ENCODE measurements at regions not wholly inside any gene's neighbourhood (a gene's known extent, or its start where the extent isn't known, plus 50 kb on each side); places are given as distances from the start of the nearest gene placed in this dataset.

GRCh38 chr10:128971374-128972035 is 495.5 kb upstream of the MGMT start:
- H3K4me3 ChIP-seq = no peak overlapping the region
- H3K9me3 ChIP-seq (ENCODE audit: control insufficient read depth in 4 of 4, insufficient read depth in 3 of 4, low read length in 3 of 4) = peaks cover 0 to 6% (median 0%) of the 10 kb centered on the region in 4 donors
- peaks cover 0 to 8% (median 0%) of the 10 kb centered on the region in 3 donors for H3K27me3 ChIP-seq (ENCODE audit: control insufficient read depth in 3 of 3, insufficient read depth in 3 of 3, low read length in 2 of 3)
- 84 to 85% methylated on average over 11 of the region's 11 CpGs for WGBS, 2 donors
- no peaks in the 10 kb centered on the region for H3K4me1 ChIP-seq (ENCODE audit: control insufficient read depth in 5 of 5, insufficient read depth in 5 of 5, low read length in 5 of 5)
- DNase-seq (no peak), ATAC-seq (ENCODE audit: insufficient read depth, low FRiP score) (no peak)
- no peaks in the 10 kb centered on the region for H3K36me3 ChIP-seq (ENCODE audit: control insufficient read depth in 4 of 4, insufficient read depth in 4 of 4, low read length in 4 of 4)
- no peak for TF ChIP-seq CTCF (IDR thresholded peaks at IDR 0.05; ENCODE audit: control extremely low read depth, extremely low read depth)
- H3K9ac ChIP-seq (ENCODE audit: insufficient read depth in 1 of 2, low read length in 2 of 2) = no peak overlapping the region
- no peak overlapping the region for H3K27ac ChIP-seq (ENCODE audit: low read depth in 1 of 2, low read length in 1 of 2)

GRCh38 chr10:128972036-128972405 is 495.0 kb upstream of the MGMT start:
- no peak for DNase-seq
- H3K27me3 ChIP-seq (ENCODE audit: control insufficient read depth in 3 of 3, insufficient read depth in 3 of 3, low read length in 2 of 3) = peaks cover 0 to 8% (median 0%) of the 10 kb centered on the region in 3 donors
- H3K27ac ChIP-seq (ENCODE audit: low read depth in 1 of 2, low read length in 1 of 2) = no peak overlapping the region
- H3K4me1 ChIP-seq (ENCODE audit: control insufficient read depth in 5 of 5, insufficient read depth in 5 of 5, low read length in 5 of 5) = no peaks in the 10 kb centered on the region
- H3K4me3 ChIP-seq = no peak overlapping the region
- H3K36me3 ChIP-seq (ENCODE audit: control insufficient read depth in 4 of 4, insufficient read depth in 4 of 4, low read length in 4 of 4) = no peaks in the 10 kb centered on the region
- 83 to 97% methylated on average over 2 of the region's 2 CpGs for WGBS, 2 donors
- TF ChIP-seq CTCF (IDR thresholded peaks at IDR 0.05; ENCODE audit: control extremely low read depth, extremely low read depth) = no peak
- H3K9me3 ChIP-seq (ENCODE audit: control insufficient read depth in 4 of 4, insufficient read depth in 3 of 4, low read length in 3 of 4) = peaks cover 0 to 4% (median 0%) of the 10 kb centered on the region in 4 donors
- ATAC-seq (ENCODE audit: insufficient read depth, low FRiP score) = no peak
- no peak overlapping the region for H3K9ac ChIP-seq (ENCODE audit: insufficient read depth in 1 of 2, low read length in 2 of 2)

DNA sequence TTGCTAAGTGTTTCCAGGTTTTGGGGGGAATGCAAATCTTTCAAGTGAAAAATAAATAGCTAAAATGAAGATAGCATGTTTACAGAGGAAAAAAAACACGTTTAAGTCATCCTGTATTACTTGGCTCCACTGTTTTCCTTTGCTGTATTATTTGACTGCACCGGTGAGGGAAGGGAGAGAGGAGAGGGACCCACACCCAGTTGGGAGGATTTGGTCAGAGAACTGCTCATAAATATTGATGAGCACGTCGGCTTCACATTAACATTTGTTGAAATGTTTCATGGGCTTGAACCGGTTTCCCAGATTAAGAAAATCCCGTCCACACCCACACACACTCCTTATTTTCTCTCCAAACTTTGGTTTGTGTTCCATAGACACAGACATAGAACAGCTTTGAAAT is 493.8 kb upstream of the MGMT start:
- no peaks in the 10 kb centered on the region for H3K9me3 ChIP-seq (ENCODE audit: control insufficient read depth in 4 of 4, insufficient read depth in 3 of 4, low read length in 3 of 4)
- no peaks in the 10 kb centered on the region for H3K36me3 ChIP-seq (ENCODE audit: control insufficient read depth in 4 of 4, insufficient read depth in 4 of 4, low read length in 4 of 4)
- H3K9ac ChIP-seq (ENCODE audit: insufficient read depth in 1 of 2, low read length in 2 of 2) = no peak overlapping the region
- WGBS, 2 donors = 62 to 79% methylated on average over 6 of the region's 6 CpGs
- ATAC-seq (ENCODE audit: insufficient read depth, low FRiP score) (no peak), DNase-seq (no peak)
- no peak overlapping the region for H3K27ac ChIP-seq (ENCODE audit: low read depth in 1 of 2, low read length in 1 of 2)
- H3K4me3 ChIP-seq = no peak overlapping the region
- peaks cover 0 to 8% (median 0%) of the 10 kb centered on the region in 3 donors for H3K27me3 ChIP-seq (ENCODE audit: control insufficient read depth in 3 of 3, insufficient read depth in 3 of 3, low read length in 2 of 3)
- no peaks in the 10 kb centered on the region for H3K4me1 ChIP-seq (ENCODE audit: control insufficient read depth in 5 of 5, insufficient read depth in 5 of 5, low read length in 5 of 5)
- TF ChIP-seq CTCF (IDR thresholded peaks at IDR 0.05; ENCODE audit: control extremely low read depth, extremely low read depth) = no peak

DNA sequence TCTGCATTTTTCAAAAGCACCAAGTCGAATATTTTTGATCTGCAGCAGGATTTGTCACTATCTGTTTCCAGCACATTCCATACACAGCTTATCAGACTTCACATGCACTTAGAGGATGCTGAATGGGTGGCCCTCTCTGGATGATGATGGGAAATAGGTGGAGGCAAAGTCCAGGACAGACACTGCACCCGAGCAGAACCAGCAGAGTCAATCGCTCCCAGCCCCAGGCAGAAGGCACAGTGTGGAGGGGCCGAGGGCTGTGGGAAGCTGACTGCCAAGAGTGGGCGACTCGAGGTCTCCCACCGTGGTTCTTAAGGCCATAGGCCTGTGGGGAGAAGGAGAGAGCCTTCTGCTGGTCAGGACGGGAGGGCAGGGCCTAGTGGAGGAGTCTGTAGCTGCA is 490.2 kb upstream of the MGMT start:
- H3K36me3 ChIP-seq (ENCODE audit: control insufficient read depth in 4 of 4, insufficient read depth in 4 of 4, low read length in 4 of 4) = no peaks in the 10 kb centered on the region
- no peak for DNase-seq
- WGBS, 2 donors = 75 to 90% methylated on average over 8 of the region's 8 CpGs
- H3K4me1 ChIP-seq (ENCODE audit: control insufficient read depth in 5 of 5, insufficient read depth in 5 of 5, low read length in 5 of 5) = peaks cover 0 to 6% (median 0%) of the 10 kb centered on the region in 5 donors
- H3K27me3 ChIP-seq (ENCODE audit: control insufficient read depth in 3 of 3, insufficient read depth in 3 of 3, low read length in 2 of 3) = no peaks in the 10 kb centered on the region
- TF ChIP-seq CTCF (IDR thresholded peaks at IDR 0.05; ENCODE audit: control extremely low read depth, extremely low read depth) = no peak
- no peak overlapping the region for H3K9ac ChIP-seq (ENCODE audit: insufficient read depth in 1 of 2, low read length in 2 of 2)
- no peak for ATAC-seq (ENCODE audit: insufficient read depth, low FRiP score)
- peaks cover 0 to 6% (median 0%) of the 10 kb centered on the region in 4 donors for H3K9me3 ChIP-seq (ENCODE audit: control insufficient read depth in 4 of 4, insufficient read depth in 3 of 4, low read length in 3 of 4)
- H3K27ac ChIP-seq (ENCODE audit: low read depth in 1 of 2, low read length in 1 of 2) = no peak overlapping the region
- H3K4me3 ChIP-seq = no peak overlapping the region

All from lung (tissue), 11 donors.